ENCODE measurements at regions not wholly inside any gene's neighbourhood (a gene's known extent, or its start where the extent isn't known, plus 50 kb on each side); places are given as distances from the start of the nearest gene placed in this dataset.

DNA sequence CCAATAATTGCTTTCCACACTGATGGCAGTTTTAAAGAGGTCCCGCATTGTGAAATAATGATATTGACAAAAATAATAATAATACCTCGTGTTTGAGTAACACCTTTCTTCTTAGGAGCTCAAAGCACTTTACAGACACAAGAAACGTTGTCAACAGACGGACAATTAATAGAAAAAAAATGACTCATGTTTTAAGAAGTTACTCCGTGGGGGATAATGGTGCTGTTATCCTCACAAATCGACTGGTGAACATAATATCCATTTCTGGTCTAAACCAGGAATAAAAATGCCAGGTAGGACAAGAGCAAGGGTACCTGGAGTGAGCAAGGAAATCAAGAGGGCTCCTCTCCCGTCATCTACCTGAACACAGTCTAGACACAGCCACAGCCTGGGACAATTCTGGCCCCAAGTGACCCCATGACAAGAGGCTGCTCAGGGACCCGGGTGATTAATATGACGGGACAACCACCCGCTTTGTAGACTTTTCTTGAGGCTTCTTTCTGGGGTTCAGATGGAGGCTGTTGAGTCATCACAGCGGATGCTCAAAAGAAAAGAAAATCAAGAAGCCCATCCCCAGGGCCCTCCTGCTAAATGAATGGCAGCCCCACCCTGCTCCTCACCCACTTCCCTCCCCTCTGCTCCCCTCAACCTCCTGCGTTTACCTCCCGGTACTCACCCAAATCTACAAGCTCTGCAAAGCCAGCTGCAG, 146.2 kb upstream of the IRF2BP2 start:
- Mint-ChIP-seq H3K27ac (no peak overlapping the region), H3K4me3 (no peak overlapping the region), H3K9me3 (no peaks in the 10 kb centered on the region), H3K27me3 (peaks cover 0 to 7% of the 10 kb centered on the region in 2 donors), H3K36me3 (no peaks in the 10 kb centered on the region), H3K4me1 (ENCODE audit: low read depth in 2 of 2) (peaks cover 18 to 33% of the 10 kb centered on the region in 2 donors)
- DNase-seq (ENCODE audit: low spot score), result no peak
- ATAC-seq, result no peak

DNA sequence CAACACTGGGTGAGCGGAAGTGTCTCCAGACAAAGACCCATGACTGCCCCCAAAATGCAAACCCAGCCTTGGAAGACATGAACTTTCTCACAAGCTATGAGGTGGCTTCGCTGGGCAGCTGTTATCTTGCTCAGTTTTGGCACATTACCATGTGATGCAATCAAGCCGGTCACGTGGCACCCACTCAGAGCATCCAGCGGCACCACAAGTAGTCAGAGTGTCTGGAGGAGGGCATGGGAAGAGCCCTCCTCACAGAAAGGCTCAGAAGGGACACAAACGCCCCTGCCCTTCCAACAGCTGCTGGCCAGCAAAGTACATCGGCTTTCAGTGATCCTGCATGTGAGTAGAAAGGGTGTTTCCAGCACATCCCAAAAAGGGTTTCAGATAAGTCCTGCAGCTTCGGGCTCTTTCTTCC, 145.5 kb upstream of the IRF2BP2 start:
- peaks cover 18 to 33% of the 10 kb centered on the region in 2 donors for H3K4me1 Mint-ChIP-seq (ENCODE audit: low read depth in 2 of 2)
- H3K9me3 Mint-ChIP-seq, result no peaks in the 10 kb centered on the region
- no peak overlapping the region for H3K27ac Mint-ChIP-seq
- H3K36me3 Mint-ChIP-seq, result no peaks in the 10 kb centered on the region
- H3K27me3 Mint-ChIP-seq, result peaks cover 0 to 7% of the 10 kb centered on the region in 2 donors
- no peak for DNase-seq (ENCODE audit: low spot score)
- peak overlapping the region; percentile 17 for H3K4me3 Mint-ChIP-seq
- no peak for ATAC-seq

DNA sequence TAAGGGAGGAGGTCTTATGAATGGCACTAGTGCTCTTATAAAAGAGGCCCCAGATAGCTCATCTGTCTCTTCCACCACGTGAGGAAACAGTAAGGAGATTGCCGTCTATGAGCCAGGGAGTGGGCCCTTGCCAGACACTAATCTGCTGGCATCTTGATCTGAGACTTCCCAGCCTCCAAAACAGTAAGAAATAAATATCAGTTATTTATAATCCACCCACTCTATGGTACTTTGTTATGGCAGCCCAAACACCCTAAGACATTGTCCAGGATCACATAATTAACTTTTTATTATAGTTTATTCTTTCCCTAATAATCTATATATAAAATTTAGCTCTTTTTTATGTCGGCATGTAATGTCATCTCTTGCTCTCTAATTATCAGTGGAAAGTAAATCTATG, 144.0 kb upstream of the IRF2BP2 start:
- no peaks in the 10 kb centered on the region for H3K9me3 Mint-ChIP-seq
- H3K4me3 Mint-ChIP-seq, result no peak overlapping the region
- no peak overlapping the region for H3K27ac Mint-ChIP-seq
- ATAC-seq (no peak), DNase-seq (ENCODE audit: low spot score) (no peak)
- H3K4me1 Mint-ChIP-seq (ENCODE audit: low read depth in 2 of 2), result peaks cover 13 to 29% of the 10 kb centered on the region in 2 donors
- no peaks in the 10 kb centered on the region for H3K36me3 Mint-ChIP-seq
- H3K27me3 Mint-ChIP-seq, result peaks cover 0 to 7% of the 10 kb centered on the region in 2 donors

DNA sequence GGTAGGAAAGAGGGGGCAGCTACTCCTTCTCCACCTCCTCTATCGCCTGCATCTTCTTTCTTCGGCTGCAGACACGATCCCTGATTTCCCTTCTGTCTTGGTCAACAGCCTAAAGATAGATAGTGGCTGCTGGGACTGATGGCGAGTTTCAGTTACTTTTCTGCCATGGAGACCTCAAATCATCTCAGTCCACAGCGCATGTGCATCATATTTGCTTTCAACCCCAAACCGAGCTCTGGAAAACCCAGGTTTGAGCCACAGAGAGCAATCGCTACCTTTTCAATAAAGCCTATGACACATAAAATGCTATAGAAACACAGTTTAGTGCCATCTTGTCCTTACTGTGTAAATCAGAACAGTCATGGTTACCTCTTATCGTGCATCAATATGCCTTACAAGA, 142.9 kb upstream of the IRF2BP2 start:
- Mint-ChIP-seq H3K4me3 (no peak overlapping the region), H3K9me3 (no peaks in the 10 kb centered on the region), H3K27me3 (peaks cover 0 to 7% of the 10 kb centered on the region in 2 donors), H3K36me3 (no peaks in the 10 kb centered on the region), H3K4me1 (ENCODE audit: low read depth in 2 of 2) (peaks cover 9 to 25% of the 10 kb centered on the region in 2 donors), H3K27ac (peak overlapping the region in 1 of 2 donors; percentile 51)
- no peak for ATAC-seq
- no peak for DNase-seq (ENCODE audit: low spot score)

DNA sequence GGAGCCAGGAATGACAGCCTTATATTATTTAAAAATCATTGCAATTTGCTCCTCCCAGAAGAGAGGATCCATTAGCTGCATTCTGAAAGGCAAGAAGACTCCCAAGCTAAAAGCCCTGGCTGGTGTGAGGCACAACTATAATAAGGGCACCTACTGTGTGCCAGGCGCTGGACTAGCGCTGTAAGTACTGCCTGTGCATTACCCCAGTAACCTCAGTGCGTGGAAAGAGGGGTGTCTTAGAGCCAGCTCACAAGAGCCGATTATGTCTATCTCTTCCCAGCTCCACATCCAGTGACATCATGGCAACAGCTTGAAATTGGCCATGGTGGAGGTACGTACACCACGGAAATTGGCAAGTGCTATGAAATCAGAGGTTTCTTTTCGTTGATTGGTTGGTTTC, 141.7 kb upstream of the IRF2BP2 start:
- H3K9me3 Mint-ChIP-seq, result no peaks in the 10 kb centered on the region
- H3K36me3 Mint-ChIP-seq, result no peaks in the 10 kb centered on the region
- no peak overlapping the region for H3K27ac Mint-ChIP-seq
- H3K27me3 Mint-ChIP-seq, result peaks cover 0 to 5% of the 10 kb centered on the region in 2 donors
- peaks cover 4 to 20% of the 10 kb centered on the region in 2 donors for H3K4me1 Mint-ChIP-seq (ENCODE audit: low read depth in 2 of 2)
- ATAC-seq, result no peak
- H3K4me3 Mint-ChIP-seq, result no peak overlapping the region
- DNase-seq (ENCODE audit: low spot score), result no peak

DNA sequence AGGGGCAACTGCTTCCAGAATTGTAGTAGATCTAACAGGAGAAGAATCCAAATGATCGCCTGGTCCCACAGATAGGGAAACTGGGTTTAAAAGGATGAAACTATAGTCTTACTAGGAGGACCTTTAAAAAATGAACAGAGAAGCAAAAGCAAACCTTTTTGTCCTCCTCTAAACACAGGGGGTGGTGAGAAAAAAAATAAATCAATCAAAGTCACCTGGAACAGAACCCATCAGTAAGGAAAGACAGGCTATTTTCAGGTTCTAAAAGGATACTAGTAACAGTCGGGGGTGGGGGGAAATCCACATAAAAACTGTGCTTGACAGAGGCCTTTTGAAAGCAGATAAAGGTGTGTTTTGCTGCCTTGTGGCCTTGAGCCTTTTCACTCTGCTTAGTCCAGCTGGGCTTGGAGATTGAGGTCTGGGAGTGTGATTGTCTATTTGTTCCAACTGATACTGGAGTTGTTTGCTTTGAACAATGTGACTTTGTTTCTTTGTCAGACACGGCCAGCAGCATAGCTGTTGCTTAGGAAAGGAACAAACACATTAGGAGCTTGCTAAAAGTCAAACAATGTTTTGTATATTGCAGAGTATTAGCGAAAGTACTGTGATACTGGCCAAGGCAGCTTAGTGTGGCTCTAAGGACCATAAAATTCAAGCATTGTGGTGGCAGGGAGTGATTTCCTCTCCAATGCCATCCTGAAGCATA, 141.1 kb upstream of the IRF2BP2 start:
- Mint-ChIP-seq H3K36me3 (no peaks in the 10 kb centered on the region), H3K27me3 (peaks cover 0 to 5% of the 10 kb centered on the region in 2 donors), H3K9me3 (no peaks in the 10 kb centered on the region), H3K27ac (peak overlapping the region in 1 of 2 donors; percentile 75), H3K4me3 (no peak overlapping the region), H3K4me1 (ENCODE audit: low read depth in 2 of 2) (peaks cover 4 to 18% of the 10 kb centered on the region in 2 donors)
- DNase-seq (ENCODE audit: low spot score), result no peak
- no peak for ATAC-seq

DNA sequence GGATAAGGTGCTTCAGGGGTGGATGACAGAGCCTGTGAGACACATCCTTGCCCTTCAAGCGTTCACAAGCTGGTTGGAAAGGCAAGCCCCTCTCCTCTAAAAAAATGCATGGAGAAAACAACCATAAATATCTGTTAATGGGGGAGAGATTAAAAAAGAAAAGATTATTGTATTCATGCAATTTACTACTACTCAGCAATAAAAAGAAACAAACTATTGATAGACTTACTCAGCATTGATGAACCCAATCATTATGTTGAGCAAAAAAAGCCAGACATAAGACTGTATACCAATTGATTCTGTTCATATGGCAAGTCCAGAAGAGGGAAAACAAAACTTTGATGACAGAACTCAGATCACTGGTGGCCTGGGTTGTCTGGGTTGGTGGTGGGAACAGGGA, 138.7 kb upstream of the IRF2BP2 start:
- Mint-ChIP-seq H3K4me1 (ENCODE audit: low read depth in 2 of 2) (peaks cover 4 to 11% of the 10 kb centered on the region in 2 donors), H3K27me3 (peaks cover 0 to 5% of the 10 kb centered on the region in 2 donors), H3K27ac (peak overlapping the region in 1 of 2 donors; percentile 32), H3K36me3 (no peaks in the 10 kb centered on the region), H3K9me3 (no peaks in the 10 kb centered on the region), H3K4me3 (no peak overlapping the region)
- ATAC-seq (no peak), DNase-seq (ENCODE audit: low spot score) (no peak)

DNA sequence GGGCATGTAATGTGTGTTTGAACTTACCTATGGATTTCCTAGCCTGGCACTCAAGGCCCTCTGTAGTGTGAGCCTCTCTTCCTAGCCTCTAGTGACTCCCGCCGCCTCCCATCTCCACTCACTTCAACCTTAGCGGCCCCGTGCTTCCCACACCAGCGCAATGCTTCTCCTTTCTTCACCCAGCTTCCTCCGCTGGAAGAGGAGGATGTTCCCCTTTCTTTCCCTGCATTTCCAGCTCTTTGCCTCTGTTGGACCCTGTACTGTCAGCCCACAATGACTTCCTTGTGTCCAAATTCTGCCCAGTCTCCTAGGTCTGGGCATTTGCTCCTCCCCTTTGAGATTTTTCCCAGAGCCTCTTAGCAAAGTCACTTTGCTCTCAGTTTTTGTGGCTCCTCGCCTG, 138.1 kb upstream of the IRF2BP2 start:
- Mint-ChIP-seq H3K4me1 (ENCODE audit: low read depth in 2 of 2) (peaks cover 4 to 11% of the 10 kb centered on the region in 2 donors), H3K9me3 (no peaks in the 10 kb centered on the region), H3K27me3 (peaks cover 0 to 5% of the 10 kb centered on the region in 2 donors), H3K27ac (peak overlapping the region in 1 of 2 donors; percentile 32), H3K36me3 (no peaks in the 10 kb centered on the region), H3K4me3 (no peak overlapping the region)
- DNase-seq (ENCODE audit: low spot score) (no peak), ATAC-seq (no peak)

DNA sequence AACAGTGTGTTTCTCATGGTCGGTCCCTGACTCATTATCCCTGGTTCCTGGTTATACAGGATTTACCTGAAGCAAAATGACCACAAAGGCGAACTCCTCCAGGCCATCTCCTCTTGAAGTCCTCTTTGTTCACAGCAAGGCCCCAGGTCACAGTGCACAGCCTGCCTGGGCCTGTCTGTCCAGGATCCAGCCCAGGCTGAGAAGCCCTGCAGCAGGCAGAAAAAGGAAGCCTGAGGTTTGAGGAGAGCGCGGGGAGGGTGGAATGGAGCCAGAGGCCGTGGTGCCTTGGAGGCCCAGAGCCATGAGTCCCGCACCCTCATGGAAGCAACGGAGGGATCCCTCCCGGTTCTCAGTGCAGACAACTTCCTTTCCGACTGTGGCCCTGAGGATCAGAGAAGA, 136.8 kb upstream of the IRF2BP2 start:
- Mint-ChIP-seq H3K4me3 (no peak overlapping the region), H3K9me3 (no peaks in the 10 kb centered on the region), H3K36me3 (no peaks in the 10 kb centered on the region), H3K27me3 (peaks cover 0 to 2% of the 10 kb centered on the region in 2 donors), H3K27ac (peak overlapping the region in 1 of 2 donors; percentile 62), H3K4me1 (ENCODE audit: low read depth in 2 of 2) (peaks cover 4 to 8% of the 10 kb centered on the region in 2 donors)
- ATAC-seq (no peak), DNase-seq (ENCODE audit: low spot score) (no peak)

DNA sequence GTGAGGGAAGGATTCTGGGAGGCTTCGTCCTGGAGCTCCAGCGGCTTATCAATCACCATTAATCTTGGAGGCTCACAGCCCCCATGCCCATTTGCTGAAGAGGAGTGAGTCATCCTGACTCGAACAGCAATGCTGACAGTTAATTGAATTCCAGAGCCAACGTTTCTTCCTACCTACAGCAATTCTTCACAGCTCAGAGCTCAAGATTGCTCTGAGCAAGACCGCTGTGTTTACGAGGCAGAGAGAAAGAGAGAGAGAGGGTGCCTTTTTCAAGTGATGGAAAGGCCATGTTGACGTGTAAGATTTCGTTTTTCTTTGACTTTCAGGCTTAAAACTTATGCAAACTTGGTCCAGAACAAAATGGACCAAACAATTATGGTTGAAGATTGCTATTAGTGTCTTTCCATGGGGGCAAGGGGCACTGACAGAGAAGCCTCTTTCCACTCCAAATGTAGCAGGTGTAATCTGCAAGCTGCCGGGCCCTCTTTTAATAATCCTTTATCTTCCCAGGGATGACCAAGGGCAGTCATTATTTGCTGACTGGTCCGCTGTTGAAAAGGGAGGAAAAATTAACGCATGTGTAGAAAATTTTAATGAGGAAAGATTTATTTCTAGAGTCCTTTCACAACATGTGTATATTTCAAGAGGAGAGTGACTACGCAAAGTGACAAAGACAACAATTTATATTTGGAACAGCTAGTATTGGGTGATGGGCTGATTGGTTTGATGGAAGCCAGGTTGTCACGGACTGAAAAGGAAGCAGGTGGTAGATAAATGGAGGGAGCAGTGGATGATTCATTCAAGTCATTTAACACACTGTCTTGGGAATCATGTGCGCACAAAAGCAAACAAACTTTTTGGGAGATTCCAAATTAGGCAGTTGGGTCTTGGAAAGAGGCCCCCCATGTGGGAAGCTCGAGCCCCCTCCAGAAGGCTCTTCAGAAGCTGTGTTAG, 136.1 kb upstream of the IRF2BP2 start:
- H3K4me3 Mint-ChIP-seq, result no peak overlapping the region
- peak overlapping the region in 1 of 2 donors; percentile 62 for H3K27ac Mint-ChIP-seq
- peaks cover 4 to 9% of the 10 kb centered on the region in 2 donors for H3K4me1 Mint-ChIP-seq (ENCODE audit: low read depth in 2 of 2)
- no peaks in the 10 kb centered on the region for H3K36me3 Mint-ChIP-seq
- H3K9me3 Mint-ChIP-seq, result no peaks in the 10 kb centered on the region
- ATAC-seq (no peak), DNase-seq (ENCODE audit: low spot score) (no peak)
- peaks cover 0 to 2% of the 10 kb centered on the region in 2 donors for H3K27me3 Mint-ChIP-seq

DNA sequence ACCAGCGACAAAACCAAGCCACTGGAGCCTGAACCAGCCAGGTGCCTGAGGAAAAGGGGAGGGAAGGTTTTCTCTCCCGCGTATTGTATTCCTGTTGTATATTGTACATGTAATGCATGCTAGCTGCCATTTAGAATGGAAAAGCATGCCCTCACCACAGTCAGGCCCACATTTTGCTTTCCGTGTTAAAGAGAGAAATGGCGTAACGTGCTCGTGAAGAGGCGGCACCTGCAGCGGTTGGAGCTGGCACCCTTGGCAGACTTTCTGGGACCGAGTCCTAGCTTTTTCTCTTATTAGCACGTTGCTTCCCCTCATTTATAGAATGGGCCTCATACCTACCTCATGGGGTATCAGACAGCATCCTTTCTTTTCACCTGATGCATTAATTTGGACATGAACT, 135.3 kb upstream of the IRF2BP2 start:
- no peaks in the 10 kb centered on the region for H3K36me3 Mint-ChIP-seq
- ATAC-seq, result no peak
- peak overlapping the region in 1 of 2 donors; percentile 62 for H3K27ac Mint-ChIP-seq
- H3K4me1 Mint-ChIP-seq (ENCODE audit: low read depth in 2 of 2), result peaks cover 3 to 10% of the 10 kb centered on the region in 2 donors
- peaks cover 0 to 2% of the 10 kb centered on the region in 2 donors for H3K27me3 Mint-ChIP-seq
- DNase-seq (ENCODE audit: low spot score), result no peak
- H3K9me3 Mint-ChIP-seq, result no peaks in the 10 kb centered on the region
- no peak overlapping the region for H3K4me3 Mint-ChIP-seq

DNA sequence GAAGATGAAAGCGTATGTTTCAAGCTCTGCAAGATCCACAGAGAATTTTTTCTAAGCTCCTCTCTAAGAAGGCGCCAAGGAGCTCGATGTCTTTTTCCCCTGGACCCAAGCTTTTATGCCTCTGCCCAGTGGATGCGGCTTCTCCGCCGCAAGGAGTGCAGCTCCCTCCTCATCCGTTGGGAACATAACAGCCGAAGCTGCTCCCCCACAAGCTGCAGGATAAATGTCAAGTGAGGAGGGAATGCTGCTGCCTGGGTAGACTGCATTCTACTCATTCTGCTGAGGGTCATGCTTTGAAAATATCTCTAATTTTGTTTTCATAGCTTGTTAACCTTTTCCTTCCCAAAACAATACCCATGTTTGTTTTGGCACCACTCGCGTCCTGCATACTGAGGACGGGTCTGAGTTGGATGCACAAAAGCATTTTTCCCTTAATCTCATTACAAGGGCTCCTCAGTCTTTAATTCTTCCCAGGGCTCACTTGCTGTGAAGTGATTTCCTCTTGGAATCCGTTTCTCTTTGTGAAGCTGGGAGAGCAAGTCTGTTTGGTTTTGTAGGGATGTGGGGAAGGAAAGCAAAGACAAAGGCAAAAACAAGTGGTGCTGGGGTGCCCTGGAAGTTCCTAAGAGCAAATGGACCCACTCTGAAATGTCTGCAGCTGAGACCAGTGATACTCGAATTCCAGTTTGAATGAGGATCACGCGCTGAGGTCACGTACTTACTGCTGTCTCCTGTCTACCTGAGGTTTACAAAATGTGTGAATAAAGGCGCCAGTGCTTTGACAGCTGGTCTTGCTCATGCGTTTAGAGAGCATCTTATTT, 134.0 kb upstream of the IRF2BP2 start:
- no peaks in the 10 kb centered on the region for H3K9me3 Mint-ChIP-seq

DNA sequence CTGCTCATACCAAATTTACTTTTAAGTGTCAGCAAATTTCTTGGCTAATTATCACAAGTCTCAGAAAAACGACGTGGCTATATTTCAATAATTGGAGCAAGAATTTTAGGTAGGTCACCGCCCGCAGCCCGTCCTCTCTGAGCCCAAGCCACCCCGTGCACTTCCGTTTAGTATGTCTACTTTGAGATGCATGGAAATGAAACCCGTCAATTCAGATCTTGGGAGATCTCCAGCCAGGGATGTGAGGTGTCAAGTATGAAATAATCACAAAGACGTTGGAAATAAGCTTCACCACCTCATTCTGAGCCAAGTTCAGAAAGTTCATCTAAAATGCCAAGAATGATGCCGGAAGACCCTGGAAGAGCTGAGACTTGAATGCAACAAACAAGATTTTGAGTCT, 132.6 kb upstream of the IRF2BP2 start:
- Mint-ChIP-seq H3K4me1 (ENCODE audit: low read depth in 2 of 2) (peaks cover 7 to 16% of the 10 kb centered on the region in 2 donors), H3K27ac (no peak overlapping the region), H3K4me3 (no peak overlapping the region)

More for the DNA sequence above, 134.0 kb upstream of the IRF2BP2 start:
- Mint-ChIP-seq H3K27me3 (peaks cover 0 to 2% of the 10 kb centered on the region in 2 donors), H3K27ac (no peak overlapping the region), H3K4me1 (ENCODE audit: low read depth in 2 of 2) (peaks cover 7 to 13% of the 10 kb centered on the region in 2 donors), H3K36me3 (no peaks in the 10 kb centered on the region), H3K4me3 (no peak overlapping the region)
- no peak for DNase-seq (ENCODE audit: low spot score)
- ATAC-seq, result no peak

More for the DNA sequence above, 132.6 kb upstream of the IRF2BP2 start:
- DNase-seq (ENCODE audit: low spot score), result no peak
- no peaks in the 10 kb centered on the region for H3K36me3 Mint-ChIP-seq
- H3K9me3 Mint-ChIP-seq, result no peaks in the 10 kb centered on the region
- H3K27me3 Mint-ChIP-seq, result peaks cover 0 to 2% of the 10 kb centered on the region in 2 donors
- no peak for ATAC-seq

All from natural killer cell treated with Interleukin-12 subunit alpha and Interleukin-12 subunit beta and Interleukin-15 and Interleukin-18, amount 100 ng/mL, for 72 hours (primary cell).